ENCODE measurements at regions not wholly inside any gene's neighbourhood (a gene's known extent, or its start where the extent isn't known, plus 50 kb on each side); places are given as distances from the start of the nearest gene placed in this dataset.
"Not testable (repeated sequence)": the region's sequence is repeated elsewhere in the genome, so short reads cannot be mapped to it uniquely, and the experiment has no call there.

GRCh38 chr2:72078773-72079172 is 68.9 kb downstream of the CYP26B1 start:
- FAIRE-seq (no peak), DNase-seq (ENCODE audit: extremely low spot score, insufficient read length, low read depth) (no peak)

- DNase-seq (ENCODE audit: extremely low spot score, insufficient read length, low read depth) (no peak), FAIRE-seq (no peak)
Measured at GRCh38 chr2:72077702-72078169, 69.9 kb downstream of the CYP26B1 start.

- not testable (repeated sequence) for FAIRE-seq; DNase-seq (ENCODE audit: extremely low spot score, insufficient read length, low read depth)
Measured at GRCh38 chr2:72073373-72073772, 74.3 kb downstream of the CYP26B1 start.

- FAIRE-seq = not testable (repeated sequence)
Measured at GRCh38 chr2:72064197-72064596, 83.5 kb downstream of the CYP26B1 start.

GRCh38 chr2:72062336-72062735 is 85.3 kb downstream of the CYP26B1 start:
- FAIRE-seq (no peak), DNase-seq (ENCODE audit: extremely low spot score, insufficient read length, low read depth) (no peak)

More at GRCh38 chr2:72064197-72064596, 83.5 kb downstream of the CYP26B1 start:
- DNase-seq (ENCODE audit: extremely low spot score, insufficient read length, low read depth) = not testable (repeated sequence)

GRCh38 chr2:72057308-72057707 is 90.4 kb downstream of the CYP26B1 start:
- DNase-seq (ENCODE audit: extremely low spot score, insufficient read length, low read depth) (no peak), FAIRE-seq (no peak)

- FAIRE-seq = no peak
- no peak for DNase-seq (ENCODE audit: extremely low spot score, insufficient read length, low read depth)
Measured at GRCh38 chr2:72051971-72052505, 95.6 kb downstream of the CYP26B1 start.

- DNase-seq (ENCODE audit: extremely low spot score, insufficient read length, low read depth) (no peak), FAIRE-seq (no peak)
Measured at GRCh38 chr2:72051204-72051603, 96.5 kb downstream of the CYP26B1 start.

- FAIRE-seq = no peak
- DNase-seq (ENCODE audit: extremely low spot score, insufficient read length, low read depth) = no peak
Measured at GRCh38 chr2:72050734-72051133, 96.9 kb downstream of the CYP26B1 start.

- FAIRE-seq = no peak
Measured at GRCh38 chr2:72048881-72049477, 98.7 kb downstream of the CYP26B1 start.

GRCh38 chr2:72043985-72044384 is 103.7 kb downstream of the CYP26B1 start:
- DNase-seq (ENCODE audit: extremely low spot score, insufficient read length, low read depth) (no peak), FAIRE-seq (no peak)

More at GRCh38 chr2:72048881-72049477, 98.7 kb downstream of the CYP26B1 start:
- DNase-seq (ENCODE audit: extremely low spot score, insufficient read length, low read depth) = no peak

- DNase-seq (ENCODE audit: extremely low spot score, insufficient read length, low read depth) = no peak
- no peak for FAIRE-seq
Measured at GRCh38 chr2:72041638-72042111, 106.0 kb downstream of the CYP26B1 start.

GRCh38 chr2:72040629-72041571 is 106.8 kb downstream of the CYP26B1 start:
- DNase-seq (ENCODE audit: extremely low spot score, insufficient read length, low read depth) (no peak), FAIRE-seq (no peak)

- DNase-seq (ENCODE audit: extremely low spot score, insufficient read length, low read depth) = no peak
- FAIRE-seq = no peak
Measured at GRCh38 chr2:72038524-72038923, 109.1 kb downstream of the CYP26B1 start.

- FAIRE-seq = no peak
- DNase-seq (ENCODE audit: extremely low spot score, insufficient read length, low read depth) = no peak
Measured at GRCh38 chr2:72037261-72037666, 110.4 kb downstream of the CYP26B1 start.

GRCh38 chr2:72036595-72036994 is 111.1 kb downstream of the CYP26B1 start:
- DNase-seq (ENCODE audit: extremely low spot score, insufficient read length, low read depth) (no peak), FAIRE-seq (no peak)

- no peak for DNase-seq (ENCODE audit: extremely low spot score, insufficient read length, low read depth)
- no peak for FAIRE-seq
Measured at GRCh38 chr2:72036173-72036545, 111.5 kb downstream of the CYP26B1 start.

GRCh38 chr2:72035518-72036172 is 112.0 kb downstream of the CYP26B1 start:
- FAIRE-seq = no peak
- DNase-seq (ENCODE audit: extremely low spot score, insufficient read length, low read depth) = no peak

GRCh38 chr2:72034353-72035095 is 113.1 kb downstream of the CYP26B1 start:
- no peak for DNase-seq (ENCODE audit: extremely low spot score, insufficient read length, low read depth)
- no peak for FAIRE-seq

GRCh38 chr2:72033636-72034035 is 114.0 kb downstream of the CYP26B1 start:
- no peak for DNase-seq (ENCODE audit: extremely low spot score, insufficient read length, low read depth)
- FAIRE-seq = no peak

All from GM18507 (cell line).